IPS-15b (cell line): ENCODE measurements at regions not wholly inside any gene's neighbourhood (a gene's known extent, or its start where the extent isn't known, plus 50 kb on each side); places are given as distances from the start of the nearest gene placed in this dataset.

ENCODE experiments used
- H3K27me3 ChIP-seq: one replicate; pipeline ENCODE4 v1.6.1; 2013; ENCODE audit warnings: low read length; ENCODE audit not compliant: control insufficient read depth, insufficient read depth
- H3K36me3 ChIP-seq: one replicate; pipeline ENCODE4 v1.6.1; 2013; ENCODE audit warnings: low read length; ENCODE audit not compliant: control insufficient read depth, insufficient read depth
- H3K4me1 ChIP-seq: one replicate; pipeline ENCODE4 v1.6.1; 2013; ENCODE audit warnings: mild to moderate bottlenecking, low read length; ENCODE audit not compliant: control insufficient read depth, insufficient read depth
- H3K4me3 ChIP-seq: one replicate; pipeline ENCODE4 v1.5.1; 2013; ENCODE audit warnings: low read depth, low read length
- H3K9ac ChIP-seq: one replicate; pipeline ENCODE4 v1.6.1; 2013; ENCODE audit warnings: low read depth, mild to moderate bottlenecking, low read length
- H3K9me3 ChIP-seq: one replicate; pipeline ENCODE4 v1.6.1; 2013; ENCODE audit warnings: mild to moderate bottlenecking, low read length; ENCODE audit not compliant: control insufficient read depth, insufficient read depth

DNA sequence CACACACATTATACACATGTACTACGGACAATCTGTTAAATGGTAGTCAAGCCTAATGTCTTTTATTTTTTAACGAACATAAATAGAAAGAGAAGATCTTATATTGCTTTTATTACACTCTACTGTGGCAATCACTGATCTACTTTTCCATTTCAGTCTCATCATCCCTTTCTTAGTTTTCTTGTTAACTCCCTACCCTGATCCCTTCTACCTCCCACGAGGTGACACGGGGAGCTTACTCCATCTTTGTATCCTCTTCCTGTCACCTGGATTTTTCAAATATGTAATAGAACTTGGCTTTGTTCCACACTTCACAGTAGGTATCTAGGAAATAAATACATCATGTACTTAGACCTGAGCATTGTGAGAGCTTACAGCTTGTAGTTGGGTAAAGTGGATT, 211.0 kb downstream of the PIK3R1 start:
- no peaks in the 10 kb centered on the region for H3K36me3 ChIP-seq
- H3K9me3 ChIP-seq, result no peaks in the 10 kb centered on the region
- no peaks in the 10 kb centered on the region for H3K4me1 ChIP-seq
- H3K9ac ChIP-seq, result no peak overlapping the region
- no peak overlapping the region for H3K4me3 ChIP-seq
- H3K27me3 ChIP-seq, result no peaks in the 10 kb centered on the region

DNA sequence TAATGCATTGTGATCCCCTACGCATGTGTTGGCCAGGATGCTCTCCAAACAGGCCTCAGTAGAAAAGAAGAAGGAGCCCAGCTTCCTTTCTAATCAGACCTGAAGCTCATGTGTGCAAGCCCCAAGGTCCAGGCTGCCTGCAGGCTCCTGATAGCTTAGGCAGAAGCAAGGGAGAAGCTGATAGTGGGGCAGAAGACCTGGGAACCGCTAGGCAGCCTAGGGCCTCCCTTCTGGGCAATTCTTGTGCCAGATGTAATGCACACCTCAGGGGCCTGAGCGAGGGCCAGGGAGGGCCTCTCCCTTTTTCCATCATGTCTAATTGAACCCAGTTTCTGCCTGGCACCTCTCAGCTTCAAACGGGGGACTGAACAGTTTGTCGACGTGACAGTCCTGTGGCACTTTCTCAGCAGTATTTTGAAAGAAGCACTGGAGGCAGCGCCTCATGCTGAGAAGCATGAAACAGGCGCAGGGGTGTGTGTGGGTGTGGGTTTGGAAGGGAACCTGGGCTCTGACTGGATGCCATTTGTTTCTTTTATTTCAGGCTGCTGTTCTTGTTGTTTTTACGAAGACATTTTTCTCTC, 212.8 kb downstream of the PIK3R1 start:
- H3K4me1 ChIP-seq, result no peaks in the 10 kb centered on the region
- no peaks in the 10 kb centered on the region for H3K9me3 ChIP-seq
- H3K36me3 ChIP-seq, result no peaks in the 10 kb centered on the region
- H3K27me3 ChIP-seq, result no peaks in the 10 kb centered on the region
- H3K4me3 ChIP-seq, result no peak overlapping the region
- no peak overlapping the region for H3K9ac ChIP-seq

DNA sequence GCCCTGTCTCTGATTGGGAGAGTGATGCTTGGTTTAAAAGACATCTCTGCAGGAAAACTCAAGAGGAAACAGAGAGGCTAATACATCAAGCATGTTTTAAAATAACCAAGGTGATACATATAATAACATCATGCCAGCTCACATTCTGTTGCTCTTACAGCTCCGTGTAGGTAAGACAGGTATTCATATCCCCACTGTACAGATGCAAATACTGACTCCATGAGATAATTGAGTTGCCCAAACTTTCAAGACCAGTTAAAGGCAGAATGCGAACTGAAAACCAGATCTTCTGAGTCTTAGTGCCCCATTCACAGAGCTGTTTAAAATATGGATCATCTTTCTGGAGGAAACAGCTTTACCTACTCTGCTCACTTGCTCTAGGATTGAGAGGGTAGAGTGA, 214.0 kb downstream of the PIK3R1 start:
- Histone ChIP-seq H3K9me3 (no peaks in the 10 kb centered on the region), H3K27me3 (no peaks in the 10 kb centered on the region), H3K9ac (no peak overlapping the region), H3K4me1 (no peaks in the 10 kb centered on the region), H3K36me3 (no peaks in the 10 kb centered on the region), H3K4me3 (no peak overlapping the region)

DNA sequence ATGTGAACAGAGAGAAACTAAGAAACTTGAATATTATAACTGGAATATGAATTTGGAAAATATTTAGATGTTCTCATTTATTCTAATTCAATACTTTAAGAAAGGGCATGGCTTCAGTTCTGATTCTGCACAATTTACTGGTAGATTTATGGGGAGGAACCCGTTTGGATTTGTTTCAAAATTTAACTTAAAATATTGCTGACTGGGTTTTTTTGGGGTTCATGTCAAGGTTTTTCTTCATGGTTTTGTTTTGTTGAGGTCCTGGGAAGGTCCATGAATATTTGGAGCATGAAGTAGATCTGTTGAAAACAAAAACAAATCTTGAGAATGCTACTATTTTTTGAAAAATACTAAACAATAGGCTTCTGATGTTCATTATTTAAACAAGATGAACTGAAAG, 214.7 kb downstream of the PIK3R1 start:
- Histone ChIP-seq H3K4me1 (no peaks in the 10 kb centered on the region), H3K4me3 (no peak overlapping the region), H3K9ac (no peak overlapping the region), H3K36me3 (no peaks in the 10 kb centered on the region), H3K9me3 (no peaks in the 10 kb centered on the region), H3K27me3 (no peaks in the 10 kb centered on the region)

DNA sequence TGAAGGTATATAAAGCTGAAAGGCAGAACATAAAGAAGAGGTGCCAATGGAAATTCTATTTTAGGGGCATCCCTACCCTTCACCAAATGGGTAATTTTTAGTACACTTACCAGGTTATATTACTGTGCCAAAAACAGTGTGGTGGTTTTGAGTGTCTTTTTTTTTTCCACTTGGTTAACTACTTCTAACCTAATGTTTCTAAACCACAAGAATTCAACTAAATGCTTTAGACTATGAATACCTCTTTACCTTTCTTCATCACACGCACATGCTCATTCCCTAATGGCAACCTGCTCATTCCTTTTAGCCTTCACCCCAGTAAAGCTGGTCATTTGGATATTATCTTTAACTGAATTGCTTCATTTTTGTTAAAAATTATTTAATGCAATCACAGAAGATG, 215.6 kb downstream of the PIK3R1 start:
- H3K4me1 ChIP-seq, result no peaks in the 10 kb centered on the region

DNA sequence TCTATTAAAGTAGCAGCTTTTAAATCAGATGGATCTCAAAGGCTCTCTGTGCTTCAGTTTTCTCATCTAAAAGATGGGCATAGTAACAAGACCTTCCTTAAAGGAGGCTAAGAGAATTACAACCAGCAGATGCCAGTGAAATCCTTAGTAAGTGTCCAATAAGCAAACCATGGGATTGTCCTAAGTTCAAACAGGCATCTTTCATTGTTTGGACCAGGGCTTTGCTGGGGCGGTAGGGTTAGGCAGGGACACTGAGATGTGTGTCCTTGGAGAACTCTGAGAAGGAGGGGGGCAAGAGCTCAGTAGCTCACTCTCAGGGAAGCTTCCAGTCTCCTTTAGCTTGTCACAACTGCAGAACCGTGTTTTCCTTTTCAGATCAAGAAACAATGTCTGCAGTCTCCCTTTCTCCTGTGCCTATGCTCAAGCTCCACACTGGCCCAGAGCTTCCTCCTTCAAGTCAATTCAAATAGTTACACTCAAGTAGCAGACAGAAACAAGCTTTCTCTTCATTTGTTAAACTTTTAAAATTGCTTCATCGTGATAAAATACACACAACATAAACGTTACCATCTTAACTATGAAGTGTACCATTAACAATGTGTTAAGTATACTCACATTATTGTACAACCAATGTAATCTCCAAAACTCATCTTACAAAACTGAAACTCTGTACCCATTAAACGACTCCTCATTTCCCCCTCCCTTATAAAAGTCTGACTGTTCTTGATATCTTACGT, 216.2 kb downstream of the PIK3R1 start:
- Histone ChIP-seq H3K27me3 (no peaks in the 10 kb centered on the region), H3K9ac (no peak overlapping the region), H3K4me3 (no peak overlapping the region), H3K9me3 (no peaks in the 10 kb centered on the region), H3K36me3 (no peaks in the 10 kb centered on the region), H3K4me1 (no peaks in the 10 kb centered on the region)

More for the DNA sequence above, 215.6 kb downstream of the PIK3R1 start:
- Histone ChIP-seq H3K4me3 (no peak overlapping the region), H3K36me3 (no peaks in the 10 kb centered on the region), H3K9me3 (no peaks in the 10 kb centered on the region), H3K27me3 (no peaks in the 10 kb centered on the region), H3K9ac (no peak overlapping the region)

DNA sequence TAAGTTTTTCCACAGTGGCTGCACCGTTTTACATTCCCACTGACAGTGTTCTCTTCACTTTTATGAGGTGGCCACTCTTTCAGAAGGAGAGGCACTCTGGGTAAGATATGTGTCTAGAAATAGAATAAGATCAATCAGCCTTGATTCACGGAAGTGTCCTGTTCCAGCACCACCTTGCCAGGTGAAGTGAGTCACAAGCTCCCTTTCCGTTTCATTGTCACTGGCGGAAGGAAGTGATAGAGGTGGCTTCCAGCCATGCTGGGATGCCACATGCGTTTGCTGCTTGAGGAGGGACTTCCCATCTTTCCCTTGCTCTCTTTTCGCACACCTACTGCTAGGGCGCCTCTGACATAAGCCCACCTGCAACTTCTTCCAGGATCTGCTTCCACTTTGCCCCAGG, 217.1 kb downstream of the PIK3R1 start:
- no peaks in the 10 kb centered on the region for H3K27me3 ChIP-seq
- no peak overlapping the region for H3K9ac ChIP-seq
- no peaks in the 10 kb centered on the region for H3K36me3 ChIP-seq
- H3K4me3 ChIP-seq, result no peak overlapping the region
- H3K4me1 ChIP-seq, result no peaks in the 10 kb centered on the region
- H3K9me3 ChIP-seq, result no peaks in the 10 kb centered on the region

DNA sequence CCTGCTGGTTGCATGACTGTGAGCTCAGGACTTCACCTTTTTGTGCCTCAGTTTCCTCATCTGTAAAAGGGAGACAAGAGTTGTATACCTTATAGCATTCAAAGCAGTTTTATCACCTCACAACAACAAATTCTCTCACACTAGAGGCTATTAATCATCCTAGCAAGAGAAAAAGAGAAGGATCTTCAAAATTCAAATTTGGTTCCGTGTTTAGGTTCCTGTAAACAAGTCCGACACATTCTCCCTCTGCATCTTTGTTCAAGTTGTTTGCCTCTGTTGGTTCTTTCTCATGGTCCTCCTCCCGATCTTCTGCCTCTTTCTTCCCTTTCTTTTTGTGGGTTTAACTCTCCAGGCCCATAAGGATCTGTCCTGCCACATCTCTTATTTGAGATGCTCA, 218.0 kb downstream of the PIK3R1 start:
- Histone ChIP-seq H3K9me3 (no peaks in the 10 kb centered on the region), H3K9ac (no peak overlapping the region), H3K4me3 (no peak overlapping the region), H3K36me3 (no peaks in the 10 kb centered on the region), H3K27me3 (no peaks in the 10 kb centered on the region), H3K4me1 (no peaks in the 10 kb centered on the region)

DNA sequence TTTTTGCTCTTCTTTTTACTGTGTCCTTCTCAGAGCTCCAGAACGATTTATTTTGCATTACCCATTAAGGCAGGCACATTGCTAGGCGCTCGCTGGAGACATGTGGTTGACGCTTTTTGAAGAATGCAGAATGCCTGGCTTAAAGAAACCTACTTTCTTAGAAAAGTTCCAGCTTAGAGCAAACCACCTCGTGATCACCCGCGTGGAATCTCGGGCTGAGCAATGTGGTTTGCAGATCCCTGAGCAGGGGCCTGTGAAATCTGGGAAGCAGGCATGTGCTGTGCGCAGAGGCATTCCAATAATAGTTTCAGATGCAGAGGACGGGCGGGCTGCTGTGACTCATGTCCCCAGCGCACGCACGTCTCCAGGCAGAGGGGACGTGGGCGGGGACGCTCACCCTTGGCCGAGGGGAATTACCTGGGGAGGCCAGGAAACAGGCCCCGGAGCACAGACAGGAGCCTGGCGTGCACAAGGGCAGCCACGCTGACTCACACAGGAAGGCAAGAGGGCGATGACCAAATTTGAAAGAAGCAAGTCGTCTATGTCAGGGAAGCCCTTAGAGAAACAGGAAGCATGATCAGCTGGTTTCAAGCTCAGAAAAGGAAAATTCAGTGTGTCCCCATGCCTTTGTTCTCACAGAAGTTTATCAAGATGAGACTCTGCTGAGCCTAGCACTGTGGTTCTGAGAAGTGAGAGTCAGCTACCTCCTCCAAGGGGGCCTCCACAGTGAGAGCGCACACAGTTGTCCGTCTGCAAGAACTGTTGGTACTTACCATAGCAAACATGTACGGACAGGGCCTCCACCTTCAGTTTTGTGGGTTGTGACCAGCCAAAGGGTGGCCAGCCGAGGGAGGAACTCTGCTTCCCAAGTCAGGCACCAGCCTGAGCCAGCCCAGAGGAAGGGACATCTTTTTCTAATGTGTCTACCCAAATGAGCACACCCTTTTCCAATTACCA, 218.6 kb downstream of the PIK3R1 start:
- Histone ChIP-seq H3K9ac (no peak overlapping the region), H3K4me1 (no peaks in the 10 kb centered on the region), H3K27me3 (no peaks in the 10 kb centered on the region), H3K9me3 (no peaks in the 10 kb centered on the region), H3K4me3 (no peak overlapping the region), H3K36me3 (no peaks in the 10 kb centered on the region)

DNA sequence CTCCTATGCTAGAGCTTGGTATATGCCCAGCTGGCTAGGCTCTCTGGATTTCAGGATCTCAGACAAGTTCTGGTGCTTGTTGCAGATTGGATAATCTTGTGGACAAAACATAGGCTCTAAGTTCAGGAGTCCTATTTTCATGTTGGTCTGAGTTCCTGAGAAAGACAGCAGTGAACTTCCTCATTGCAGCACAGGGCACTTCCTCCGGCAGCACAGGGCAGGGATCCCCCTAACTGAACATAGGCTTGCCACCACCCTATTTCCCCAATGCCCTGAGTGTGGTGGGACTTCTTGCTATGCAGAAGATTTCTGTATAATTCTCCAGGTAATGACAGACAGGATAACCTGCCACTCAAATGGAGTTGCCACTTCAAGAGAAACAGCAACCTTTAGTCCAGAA, 220.1 kb downstream of the PIK3R1 start:
- no peaks in the 10 kb centered on the region for H3K27me3 ChIP-seq
- no peaks in the 10 kb centered on the region for H3K9me3 ChIP-seq
- H3K4me1 ChIP-seq, result no peaks in the 10 kb centered on the region
- H3K36me3 ChIP-seq, result no peaks in the 10 kb centered on the region
- H3K4me3 ChIP-seq, result no peak overlapping the region
- no peak overlapping the region for H3K9ac ChIP-seq

DNA sequence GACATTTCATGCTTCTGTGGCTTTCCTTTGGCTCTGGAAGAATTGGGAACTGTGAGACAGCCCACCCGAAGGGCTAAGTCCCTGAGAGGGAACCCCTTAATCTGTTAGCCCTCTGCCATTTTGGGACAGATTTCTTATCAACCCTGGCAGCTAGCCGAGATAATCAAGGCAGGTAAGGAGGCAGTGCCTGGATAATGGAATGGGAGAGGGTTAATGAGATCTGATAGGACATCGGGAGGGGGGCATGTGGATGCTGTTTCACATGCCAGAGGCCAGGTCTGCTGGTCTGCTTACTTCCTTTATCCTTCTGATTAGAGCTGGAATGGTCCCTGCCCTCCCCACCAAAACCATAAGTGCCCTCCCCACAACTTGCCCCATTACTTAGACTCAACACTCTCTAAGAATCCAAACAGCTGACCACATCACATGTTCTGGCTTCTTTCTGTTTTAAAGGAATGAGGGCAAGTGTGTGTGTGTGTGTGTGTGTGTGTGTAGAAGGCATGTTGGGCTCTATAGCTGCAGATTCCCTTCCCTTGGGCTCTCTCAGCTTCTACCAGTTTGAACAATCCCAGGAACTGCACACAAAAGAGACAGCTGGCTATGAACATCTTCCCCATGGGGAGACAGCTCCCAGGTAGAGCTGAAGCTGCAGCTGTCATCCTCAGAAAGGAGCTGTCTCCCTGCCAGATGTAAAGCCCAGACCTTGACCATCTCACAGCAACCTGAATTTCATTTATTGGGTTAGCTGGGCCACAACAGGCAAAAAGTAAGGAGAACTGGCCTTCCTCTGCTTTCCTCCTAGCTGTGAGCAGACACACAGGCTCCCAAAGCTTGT, 221.3 kb downstream of the PIK3R1 start:
- Histone ChIP-seq H3K27me3 (no peaks in the 10 kb centered on the region), H3K4me1 (no peaks in the 10 kb centered on the region), H3K9ac (no peak overlapping the region), H3K36me3 (no peaks in the 10 kb centered on the region), H3K4me3 (no peak overlapping the region), H3K9me3 (no peaks in the 10 kb centered on the region)
